T-helper 2 cell treated with Interferon-gamma antibody and Interleukin-4, amounts not matched to agents 100 ng/mL and 5 ng/mL, for 36 hours (primary cell): ENCODE measurements at regions not wholly inside any gene's neighbourhood (a gene's known extent, or its start where the extent isn't known, plus 50 kb on each side); places are given as distances from the start of the nearest gene placed in this dataset.

Source experiments
- intact Hi-C: fragments of 100-400 bp; cut with micrococcal nuclease; formaldehyde crosslinking; loops from one replicate; pipeline ENCODE4 v1.15.1; 2023

- intact Hi-C loops, result no loop called here
These were observed 53.2 kb upstream of the KLF13 start for GRCh38 chr15:31273258-31273941.

GRCh38 chr15:31274496-31275330 is 51.9 kb upstream of the KLF13 start:
- intact Hi-C loops, result no loop called here

GRCh38 chr15:31275331-31276262 is 51.0 kb upstream of the KLF13 start:
- intact Hi-C loops, result no loop called here

DNA sequence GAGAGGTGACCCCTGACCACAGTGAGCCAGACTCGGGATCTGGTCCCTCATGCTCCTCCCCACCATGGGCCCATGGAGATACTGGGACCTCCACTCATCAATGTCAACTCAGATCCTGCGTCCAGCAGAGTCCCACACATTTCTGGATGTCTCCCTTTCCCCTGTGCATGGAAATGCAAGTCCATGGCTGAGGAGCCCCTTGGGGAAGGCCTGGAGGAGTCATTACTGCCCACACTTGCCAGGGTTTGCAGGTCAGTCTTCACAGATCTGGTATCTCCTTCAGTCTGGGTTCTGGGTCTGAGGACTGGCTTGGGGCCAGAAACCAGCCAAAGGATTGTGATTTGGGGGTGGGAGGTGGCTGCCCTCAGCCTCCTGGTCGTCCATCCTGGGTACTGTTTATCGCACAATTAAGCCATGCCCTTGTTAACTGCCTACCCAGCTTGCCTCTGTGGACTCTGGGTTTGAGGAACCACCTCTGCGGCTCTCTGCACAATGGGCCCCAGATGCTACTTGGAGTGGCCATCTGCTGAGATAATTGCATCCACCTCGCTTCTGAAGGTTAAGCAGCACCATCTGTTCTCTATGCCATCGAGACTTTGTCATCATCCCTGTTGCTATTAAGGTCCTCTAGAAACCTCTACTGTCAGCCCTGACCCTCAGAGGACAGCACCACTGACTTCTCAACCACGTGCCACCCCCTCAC is 49.9 kb upstream of the KLF13 start:
- intact Hi-C loops, result no loop called here
